Transverse colon (tissue), 4 donors: ENCODE measurements at regions not wholly inside any gene's neighbourhood (a gene's known extent, or its start where the extent isn't known, plus 50 kb on each side); places are given as distances from the start of the nearest gene placed in this dataset.

ENCODE experiments used
- POLR2A ChIP-seq: fragments of 450-650 bp; IDR thresholded peaks from one replicate; pipeline ENCODE4 v1.6.1; 2016; ENCODE audit warnings: antibody characterized with exemption, mild to moderate bottlenecking, moderate library complexity
- POLR2AphosphoS5 ChIP-seq, 3 donors: sonication (generic); formaldehyde crosslinking; IDR thresholded peaks; one replicate each; pipeline ENCODE4 v1.6.1; 2016; ENCODE audit warnings: antibody characterized with exemption in 3 of 3
- TF ChIP-seq, protein P1 (sequence below), 5 experiments: fragments of 200-600 bp in 3 of 5; fragments of 450-650 bp in 2 of 5; sonication (generic) in 3 of 5; IDR thresholded peaks; 1 replicate in 2 of 5; 2 replicates in 3 of 5; pipeline ENCODE4 v1.5.1; 2016 to 2017; ENCODE audit warnings: antibody characterized with exemption in 5 of 5, inconsistent platforms in 3 of 5, mild to moderate bottlenecking in 2 of 5, moderate library complexity in 1 of 5

DNA sequence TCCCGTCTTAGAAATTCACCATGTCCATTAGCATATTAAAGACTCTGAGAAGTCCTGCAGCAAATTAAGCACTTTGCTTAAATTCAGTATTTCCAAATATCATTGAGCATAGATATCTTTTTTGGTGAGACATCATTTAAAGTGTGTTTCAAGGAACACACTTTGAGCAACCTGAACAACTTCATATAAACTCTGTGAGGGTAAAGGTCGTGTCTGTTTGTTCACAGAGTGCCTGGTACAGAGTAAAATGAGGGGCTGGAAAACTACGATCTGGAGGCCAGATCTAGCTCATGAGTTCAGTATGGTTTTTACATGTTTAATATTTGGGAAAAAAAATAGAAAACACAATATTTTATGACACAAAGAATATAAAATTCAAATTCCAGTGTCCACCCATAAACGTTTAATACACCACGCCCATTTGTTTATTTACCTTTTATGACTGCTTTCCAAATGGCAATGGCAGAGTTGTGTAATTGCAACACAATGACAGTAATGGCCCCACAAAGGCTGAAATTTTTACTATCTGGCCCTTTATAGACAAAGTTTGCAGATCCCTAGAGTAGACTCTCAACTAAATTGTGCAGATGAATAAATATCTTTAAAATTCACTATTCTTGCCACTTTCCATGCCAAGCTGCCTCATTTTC lies 67.4 kb downstream of the SNTN start:
- TF ChIP-seq POLR2A (no peak), POLR2AphosphoS5 (IDR thresholded peaks at IDR 0.05) (no peak)
- TF ChIP-seq, protein P1, sequence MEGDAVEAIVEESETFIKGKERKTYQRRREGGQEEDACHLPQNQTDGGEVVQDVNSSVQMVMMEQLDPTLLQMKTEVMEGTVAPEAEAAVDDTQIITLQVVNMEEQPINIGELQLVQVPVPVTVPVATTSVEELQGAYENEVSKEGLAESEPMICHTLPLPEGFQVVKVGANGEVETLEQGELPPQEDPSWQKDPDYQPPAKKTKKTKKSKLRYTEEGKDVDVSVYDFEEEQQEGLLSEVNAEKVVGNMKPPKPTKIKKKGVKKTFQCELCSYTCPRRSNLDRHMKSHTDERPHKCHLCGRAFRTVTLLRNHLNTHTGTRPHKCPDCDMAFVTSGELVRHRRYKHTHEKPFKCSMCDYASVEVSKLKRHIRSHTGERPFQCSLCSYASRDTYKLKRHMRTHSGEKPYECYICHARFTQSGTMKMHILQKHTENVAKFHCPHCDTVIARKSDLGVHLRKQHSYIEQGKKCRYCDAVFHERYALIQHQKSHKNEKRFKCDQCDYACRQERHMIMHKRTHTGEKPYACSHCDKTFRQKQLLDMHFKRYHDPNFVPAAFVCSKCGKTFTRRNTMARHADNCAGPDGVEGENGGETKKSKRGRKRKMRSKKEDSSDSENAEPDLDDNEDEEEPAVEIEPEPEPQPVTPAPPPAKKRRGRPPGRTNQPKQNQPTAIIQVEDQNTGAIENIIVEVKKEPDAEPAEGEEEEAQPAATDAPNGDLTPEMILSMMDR (IDR thresholded peaks at IDR 0.05), result no peak
